Embryonic facial prominence (tissue), 1 donor: ENCODE measurements at regions not wholly inside any gene's neighbourhood (a gene's known extent, or its start where the extent isn't known, plus 50 kb on each side); places are given as distances from the start of the nearest gene placed in this dataset.
"Not testable (repeated sequence)": the region's sequence is repeated elsewhere in the genome, so short reads cannot be mapped to it uniquely, and the experiment has no call there.

Experiments
- DNase-seq: peaks from one replicate; pipeline ENCODE4 v3.0.0-alpha.2; 2016; ENCODE audit errors: extremely low spot score

DNA sequence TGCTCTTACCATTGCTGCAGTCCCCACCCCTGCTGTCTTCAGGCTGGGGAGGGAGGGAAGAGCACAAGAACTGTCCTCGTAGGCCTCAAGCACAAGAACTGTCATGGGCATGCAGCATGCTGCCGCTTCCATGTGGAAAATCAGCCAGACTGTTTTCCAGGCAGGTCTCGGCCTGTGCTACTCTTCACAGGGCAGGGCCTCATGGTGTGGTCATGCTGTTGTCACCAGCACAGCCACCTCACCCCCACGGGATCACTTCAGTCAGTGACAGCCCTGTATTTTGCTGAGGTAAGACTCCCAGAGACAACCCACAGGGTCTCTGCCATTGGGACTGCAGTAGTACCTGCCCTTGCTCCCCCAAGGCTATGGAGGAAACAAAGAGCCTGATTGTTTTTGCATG lies 205.3 kb downstream of the NAP1L3 start:
- no peak for DNase-seq

DNA sequence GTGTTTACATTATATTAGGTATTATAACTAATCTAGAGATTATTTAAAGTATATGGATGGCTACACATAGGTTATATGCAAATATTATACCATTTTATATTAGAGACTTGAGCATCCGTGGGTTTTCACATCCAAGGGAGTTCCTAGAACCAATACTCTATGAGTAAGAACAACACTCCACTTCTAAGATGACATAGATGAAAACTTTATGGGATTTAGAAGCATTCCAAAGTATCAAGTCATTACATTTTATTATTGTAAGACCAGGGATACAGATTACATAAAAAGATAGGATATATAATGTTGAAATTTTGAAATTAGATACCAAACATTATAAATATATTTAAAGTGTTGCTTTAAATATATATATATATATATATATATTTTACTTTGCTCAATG lies 207.0 kb downstream of the NAP1L3 start:
- DNase-seq: no peak

DNA sequence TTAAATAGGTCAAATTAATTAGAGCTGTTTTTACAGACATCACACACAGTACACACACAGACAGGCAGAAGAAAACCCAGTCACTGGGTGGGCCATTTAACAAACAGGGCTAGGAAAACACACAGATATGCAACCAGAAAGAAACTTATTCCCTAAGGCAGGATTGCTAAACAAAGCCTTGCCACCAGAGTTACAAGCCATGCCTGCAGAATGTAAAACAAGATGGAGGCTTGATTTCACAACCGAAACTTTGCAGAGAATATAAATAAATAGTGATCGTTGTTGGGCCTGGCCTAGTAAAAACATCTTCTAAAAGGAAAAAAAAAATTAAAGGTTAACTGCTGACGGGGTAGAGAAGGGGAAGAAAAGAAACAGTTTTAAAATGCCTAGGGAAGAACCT lies 212.3 kb downstream of the NAP1L3 start:
- DNase-seq: no peak

DNA sequence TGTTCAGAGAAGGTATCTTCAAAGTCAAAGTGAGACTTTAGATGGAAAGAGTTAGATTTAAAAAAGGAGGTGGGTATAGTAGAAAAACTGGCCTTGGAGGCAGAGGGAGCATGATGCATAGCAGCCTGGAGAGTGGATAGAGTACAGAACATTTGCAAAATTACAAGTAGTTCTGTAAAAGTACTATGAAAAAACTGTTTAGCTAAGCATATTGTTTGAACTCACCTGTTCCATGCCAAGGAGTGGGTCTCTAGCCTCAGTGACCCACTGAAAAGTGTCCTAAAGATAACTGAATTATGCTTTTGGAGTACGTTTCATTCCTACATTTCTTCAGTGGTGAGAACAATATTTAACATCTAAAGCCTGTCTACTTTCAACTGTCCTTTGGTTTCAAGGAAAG lies 218.9 kb downstream of the NAP1L3 start:
- DNase-seq: no peak

DNA sequence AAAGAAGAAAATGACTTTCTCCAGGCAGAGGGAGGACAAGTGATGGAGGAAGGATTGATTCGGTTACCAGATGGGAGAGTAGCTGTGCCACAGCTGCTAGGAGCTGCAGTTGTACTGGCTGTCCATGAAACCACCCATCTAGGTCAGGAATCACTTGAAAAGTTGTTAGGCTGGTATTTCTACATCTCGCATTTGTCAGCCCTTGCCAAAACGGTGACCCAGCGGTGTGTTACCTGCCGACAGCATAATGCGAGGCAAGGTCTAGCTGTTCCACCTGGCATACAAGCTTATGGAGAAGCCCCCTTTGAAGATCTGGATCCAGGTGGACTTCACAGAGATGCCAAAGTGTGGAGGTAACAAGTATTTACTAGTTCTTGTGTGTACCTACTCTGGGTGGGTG lies 238.7 kb downstream of the NAP1L3 start:
- DNase-seq: not testable (repeated sequence)

DNA sequence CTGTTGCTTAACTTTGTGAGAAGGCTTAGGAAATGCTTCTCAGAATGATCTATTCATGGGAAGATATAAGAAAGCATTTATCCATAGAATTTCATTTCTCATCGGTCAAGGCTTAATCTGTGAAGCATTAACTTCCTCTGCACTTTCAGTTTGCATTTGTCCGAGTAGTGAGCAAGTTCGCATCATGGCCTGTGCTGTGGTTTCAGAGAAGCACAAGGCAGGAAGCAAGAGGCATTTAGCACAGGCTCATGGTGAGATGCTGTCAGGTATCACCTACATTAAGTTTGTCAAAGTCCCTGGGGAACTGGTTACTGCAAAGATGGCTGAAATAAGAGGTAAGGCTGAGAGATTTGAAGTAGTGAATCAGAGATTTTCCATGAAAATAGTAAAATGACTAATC lies 244.9 kb downstream of the NAP1L3 start:
- no peak for DNase-seq

DNA sequence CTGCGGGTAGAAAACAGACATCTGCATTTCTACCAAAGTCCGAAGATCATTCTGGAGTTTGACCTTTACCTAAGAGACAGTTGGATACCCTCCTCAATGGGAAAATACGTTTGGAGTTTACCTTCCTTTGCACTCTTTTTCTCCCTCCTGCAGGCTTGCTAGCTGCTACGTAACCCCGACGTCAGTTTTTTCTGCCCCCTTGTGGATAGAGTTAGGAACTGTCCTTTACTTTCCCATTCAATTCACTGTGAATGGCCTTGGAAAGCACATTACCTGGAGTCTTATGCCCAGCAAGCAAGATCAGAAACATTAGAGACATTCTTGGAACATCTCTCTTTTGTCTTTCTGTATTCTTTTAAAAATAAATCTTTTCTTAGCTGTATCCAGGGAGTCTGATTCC lies 250.7 kb downstream of the NAP1L3 start:
- DNase-seq: no peak

DNA sequence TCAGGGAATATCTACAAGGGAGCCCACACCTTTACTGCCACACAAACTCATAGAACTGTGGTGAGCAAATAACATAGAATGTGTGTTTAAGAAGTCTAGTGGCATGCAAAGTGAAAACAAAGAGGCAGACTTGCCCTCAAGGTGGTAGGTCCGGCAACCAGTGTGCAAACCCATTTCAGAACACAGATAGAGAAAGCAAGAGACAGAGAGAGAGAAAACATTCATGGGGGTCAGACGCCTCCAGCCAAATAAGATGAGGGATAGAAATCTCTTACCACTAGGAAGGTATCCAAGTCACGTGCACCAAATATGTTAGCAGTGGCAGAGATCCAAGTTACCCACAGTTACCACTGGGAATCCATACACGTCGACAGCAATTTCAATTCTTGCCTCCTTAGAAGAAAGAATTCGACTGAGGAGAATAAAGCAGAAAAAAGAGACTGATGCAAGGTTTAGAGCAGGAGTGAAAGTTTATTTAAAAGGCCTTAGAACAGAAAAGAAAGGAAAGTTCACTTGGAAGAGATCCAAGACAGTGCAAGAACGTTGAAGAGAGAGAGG lies 252.8 kb downstream of the NAP1L3 start:
- peak; percentile 6 for DNase-seq

DNA sequence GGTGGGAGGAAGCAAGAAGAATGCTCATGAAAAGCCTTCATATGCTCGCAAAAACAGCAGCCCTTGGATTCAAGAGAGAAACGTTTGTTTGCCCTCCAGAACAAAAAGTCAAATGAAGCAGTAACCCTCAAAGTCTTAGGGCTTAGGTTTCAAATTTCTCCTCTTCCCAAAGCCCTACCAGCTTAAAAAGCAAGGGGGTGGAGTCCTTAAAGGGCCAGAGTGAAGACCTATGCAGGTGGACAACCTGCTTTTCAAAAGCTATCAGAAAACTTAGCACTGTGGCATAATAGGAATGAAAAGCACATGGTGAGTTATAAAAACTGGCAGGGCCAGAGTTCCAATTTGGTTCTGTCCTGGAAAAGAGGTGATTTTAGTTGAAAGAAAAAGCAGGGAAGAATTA lies 253.3 kb downstream of the NAP1L3 start:
- no peak for DNase-seq

DNA sequence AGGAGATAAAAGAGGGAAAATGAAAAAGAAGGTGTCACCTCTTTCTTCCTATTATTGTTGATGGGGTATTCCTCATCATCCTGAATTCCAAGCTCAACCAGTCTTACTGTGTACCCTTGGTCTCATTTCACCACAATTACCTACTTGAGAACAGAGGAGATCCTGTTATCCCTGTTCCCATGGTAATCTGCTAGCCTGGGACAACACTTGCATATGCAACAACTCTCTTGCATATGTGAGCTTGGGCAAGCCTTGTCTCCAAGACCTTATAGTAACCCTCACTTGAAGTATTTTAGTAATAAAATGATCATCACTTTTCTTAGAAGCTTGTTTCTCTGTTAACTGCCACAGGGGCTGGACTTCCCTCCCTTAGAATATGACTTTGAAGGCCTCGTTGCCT lies 253.7 kb downstream of the NAP1L3 start:
- no peak for DNase-seq

DNA sequence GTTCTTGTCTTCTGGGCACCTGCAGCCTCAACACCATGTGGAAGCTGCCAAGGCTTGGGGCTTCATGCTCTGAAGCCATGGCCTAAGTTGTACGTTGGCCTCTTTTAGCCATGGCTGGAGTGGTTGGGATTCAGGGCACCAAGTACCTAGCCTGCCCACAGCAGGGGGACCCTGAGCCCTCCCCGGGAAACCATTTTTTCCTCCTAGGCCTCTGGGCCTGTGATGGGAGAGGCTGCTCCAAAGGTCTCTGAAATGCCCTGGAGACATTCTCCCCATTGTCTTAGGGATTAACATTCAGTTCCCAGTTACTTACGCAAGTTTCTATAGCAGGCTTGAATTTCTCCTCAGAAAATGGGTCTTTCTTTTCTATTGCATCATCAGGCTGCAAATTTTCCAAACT lies 269.3 kb downstream of the NAP1L3 start:
- DNase-seq: no peak

DNA sequence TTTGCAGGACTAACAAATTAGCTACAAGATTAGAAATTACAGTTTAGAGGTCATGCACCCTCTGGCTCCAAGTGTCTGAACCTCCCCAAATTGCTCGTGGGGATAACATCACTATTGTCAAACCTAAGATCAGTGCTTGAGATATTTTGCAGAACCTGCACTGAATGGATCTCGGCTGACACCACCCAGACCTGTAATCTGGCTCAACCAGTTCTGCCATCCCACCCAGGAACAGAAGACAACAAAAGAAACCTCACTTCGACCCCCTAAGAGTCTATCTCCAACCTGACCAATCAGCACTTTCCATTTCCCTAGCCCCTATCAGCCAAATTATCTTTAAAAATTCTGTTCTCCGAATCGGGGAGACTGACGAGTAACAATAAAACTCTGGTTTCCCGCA lies 318.7 kb downstream of the NAP1L3 start:
- no peak for DNase-seq

DNA sequence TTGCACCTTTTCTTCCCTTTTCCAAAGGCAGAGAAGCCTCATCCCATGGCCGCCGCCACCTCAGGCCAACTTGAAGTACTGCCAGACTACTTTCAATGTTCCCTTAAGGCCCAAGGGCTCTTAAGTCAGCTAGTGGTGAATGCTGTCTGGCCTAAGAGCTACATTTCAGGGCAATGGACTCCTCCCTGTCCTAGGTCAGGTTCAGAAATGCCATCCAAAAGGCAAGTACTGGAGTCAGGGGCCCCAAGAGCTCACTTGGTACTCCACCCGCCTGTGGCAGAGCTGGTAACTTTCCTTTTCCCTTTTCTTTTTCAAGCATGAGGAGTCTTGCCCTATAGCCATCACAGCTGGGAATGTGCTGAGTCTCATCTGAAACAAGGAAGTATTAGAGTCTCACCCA lies 327.1 kb downstream of the NAP1L3 start:
- DNase-seq: no peak

DNA sequence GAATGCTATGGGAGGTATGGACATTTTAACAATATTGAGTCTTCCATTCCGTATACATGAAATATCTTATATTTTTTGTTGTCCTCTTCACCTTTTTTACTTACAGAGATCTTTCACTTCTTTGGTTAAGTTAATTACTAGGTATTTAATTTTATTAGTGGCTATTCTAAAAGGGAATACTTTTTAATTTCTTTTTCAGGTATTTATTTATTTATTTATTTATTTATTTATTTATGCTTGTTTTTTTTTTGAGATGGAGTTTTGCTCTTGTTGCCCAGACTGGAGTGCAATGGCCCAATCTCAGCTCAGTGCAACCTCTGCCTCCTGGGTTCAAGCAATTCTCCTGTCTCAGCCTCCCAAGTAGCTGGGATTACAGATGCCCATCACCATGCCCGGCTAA lies 329.1 kb downstream of the NAP1L3 start:
- DNase-seq: not testable (repeated sequence)

DNA sequence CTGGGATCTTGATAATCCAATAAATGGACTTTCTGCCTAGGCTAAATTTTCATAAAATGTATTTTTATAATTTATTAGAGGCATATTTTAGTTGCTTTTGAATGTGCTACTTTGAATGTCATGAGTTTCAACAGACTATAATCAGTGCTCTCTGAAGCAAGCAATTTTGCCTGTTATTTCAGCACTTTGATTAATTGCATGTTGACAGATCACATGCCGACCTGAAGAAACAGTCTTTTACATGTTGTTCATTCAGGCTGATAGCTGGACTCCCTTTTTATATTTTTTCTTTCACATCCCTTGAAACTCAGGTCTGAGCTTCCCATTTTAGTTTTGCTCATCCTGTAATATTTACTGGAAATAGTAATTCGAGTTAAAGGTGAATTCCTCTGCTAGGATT lies 341.0 kb downstream of the NAP1L3 start:
- no peak for DNase-seq

DNA sequence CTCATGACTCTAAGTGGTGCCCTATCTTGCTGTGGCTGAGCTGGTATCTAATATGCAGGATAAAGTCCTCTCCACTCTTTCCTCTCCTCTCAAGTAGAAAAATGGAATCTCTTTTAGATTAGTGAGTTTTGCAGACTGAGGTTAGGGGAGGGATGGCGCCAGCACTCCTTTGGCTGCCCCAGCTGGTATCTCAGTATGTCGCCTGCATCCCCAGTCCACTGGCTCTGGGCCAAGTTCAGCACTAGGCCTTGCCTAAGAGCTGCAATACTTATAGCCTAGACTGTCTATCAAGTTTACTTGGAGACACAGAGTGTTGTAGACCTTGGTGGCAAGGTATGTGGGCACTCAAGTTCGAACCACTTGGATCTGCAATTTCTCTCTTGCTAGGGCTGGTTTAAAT lies 351.3 kb downstream of the NAP1L3 start:
- DNase-seq: no peak

DNA sequence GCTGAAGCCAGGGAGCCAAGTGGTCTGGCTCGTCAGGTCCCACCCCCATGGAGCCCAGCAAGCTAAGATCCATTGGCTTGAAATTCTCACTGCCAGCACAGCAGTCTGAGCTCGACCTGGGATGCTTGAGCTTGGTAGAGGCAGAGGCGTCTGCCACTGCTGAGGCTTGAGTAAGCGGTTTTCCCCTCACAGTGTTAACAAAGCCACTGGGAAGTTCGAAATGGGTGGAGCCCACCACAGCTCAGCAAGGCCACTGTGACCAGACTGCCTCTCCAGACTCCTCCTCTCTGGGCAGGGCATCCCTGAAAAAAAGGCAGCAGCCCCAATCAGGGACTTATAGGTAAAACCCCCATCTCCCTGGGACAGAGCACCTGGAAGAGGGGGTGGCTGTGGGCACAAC lies 353.8 kb downstream of the NAP1L3 start:
- no peak for DNase-seq
